ENCODE measurements at regions not wholly inside any gene's neighbourhood (a gene's known extent, or its start where the extent isn't known, plus 50 kb on each side); places are given as distances from the start of the nearest gene placed in this dataset.
"Not testable (repeated sequence)": the region's sequence is repeated elsewhere in the genome, so short reads cannot be mapped to it uniquely, and the experiment has no call there.

DNA sequence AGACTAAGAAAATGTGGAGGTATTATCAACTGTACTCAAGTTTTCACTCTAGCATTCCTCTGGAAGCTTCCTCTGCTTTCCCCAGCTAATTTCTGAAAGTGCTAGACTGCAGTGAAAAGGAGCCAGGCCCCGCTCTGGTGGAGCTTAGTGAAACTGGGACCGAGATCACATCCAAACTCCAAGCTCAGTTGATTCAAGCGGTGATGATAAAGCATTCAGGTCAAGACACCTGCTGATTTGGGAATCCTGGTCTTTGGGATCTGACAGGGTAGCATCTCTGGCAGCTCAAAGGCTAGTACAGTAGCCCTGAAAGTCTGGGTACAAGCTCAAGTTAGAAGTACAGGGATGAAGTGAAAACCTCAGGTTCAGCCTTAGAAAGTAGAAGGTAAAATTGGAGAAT lies 120.2 kb upstream of the CRIM1 start:
- no peak for DNase-seq (ENCODE audit: low spot score)

DNA sequence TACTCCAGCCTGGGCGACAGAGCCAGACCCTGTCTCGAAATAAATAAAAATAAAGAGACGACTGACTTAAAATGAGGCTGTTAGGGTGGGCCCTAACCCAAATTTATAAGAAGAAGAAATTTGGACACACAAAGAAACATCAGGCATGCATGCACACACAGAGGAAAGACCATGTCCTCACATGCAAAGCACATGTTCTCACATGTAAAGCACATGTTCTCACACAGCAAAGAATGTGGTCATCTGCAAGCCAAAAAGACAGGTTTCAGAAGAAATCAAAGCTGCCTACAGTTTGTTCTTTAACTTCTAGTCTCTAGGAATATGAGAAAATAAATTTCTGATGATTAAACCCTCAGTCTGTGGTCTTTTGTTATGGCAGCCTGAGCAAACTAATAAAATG lies 132.3 kb upstream of the CRIM1 start:
- DNase-seq (ENCODE audit: low spot score) = no peak

DNA sequence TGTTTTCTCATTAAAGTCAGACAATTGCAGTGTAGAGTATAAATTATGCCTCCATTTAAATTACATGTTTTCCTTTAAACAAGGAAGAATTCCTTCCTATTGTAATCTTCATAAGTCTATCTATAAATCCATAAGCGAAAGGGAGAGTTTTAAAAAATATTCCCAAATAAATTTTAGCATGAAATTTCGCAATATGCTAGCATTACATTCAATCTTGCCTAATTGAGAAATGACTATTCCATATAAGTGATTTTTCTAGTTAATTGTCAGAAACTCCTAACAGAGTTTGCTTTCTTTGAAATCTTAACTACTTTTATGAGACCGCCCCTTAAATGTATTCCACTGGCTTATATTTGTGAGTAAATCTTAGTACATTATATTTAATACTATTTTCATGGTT lies 133.1 kb upstream of the CRIM1 start:
- no peak for DNase-seq (ENCODE audit: low spot score)

DNA sequence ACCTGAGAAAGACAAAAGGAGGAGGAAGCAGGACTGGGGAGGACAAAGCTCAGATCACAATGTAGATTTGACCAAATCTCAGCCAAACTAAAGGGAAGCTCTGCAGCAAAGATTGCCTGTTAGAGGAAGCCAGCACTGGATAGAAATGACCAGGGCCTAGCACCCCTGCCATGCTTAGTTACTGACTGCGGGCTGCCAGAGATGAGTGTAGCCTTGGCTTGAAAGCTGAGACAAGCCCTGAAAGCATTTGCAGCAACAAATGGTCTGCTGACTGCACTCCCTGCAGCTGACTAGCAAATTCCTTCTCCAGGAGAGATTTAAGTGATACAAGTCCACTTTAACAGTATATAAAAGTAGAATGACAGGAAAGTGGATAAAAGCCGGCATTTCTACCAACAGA lies 140.9 kb upstream of the CRIM1 start:
- DNase-seq (ENCODE audit: low spot score) = no peak

DNA sequence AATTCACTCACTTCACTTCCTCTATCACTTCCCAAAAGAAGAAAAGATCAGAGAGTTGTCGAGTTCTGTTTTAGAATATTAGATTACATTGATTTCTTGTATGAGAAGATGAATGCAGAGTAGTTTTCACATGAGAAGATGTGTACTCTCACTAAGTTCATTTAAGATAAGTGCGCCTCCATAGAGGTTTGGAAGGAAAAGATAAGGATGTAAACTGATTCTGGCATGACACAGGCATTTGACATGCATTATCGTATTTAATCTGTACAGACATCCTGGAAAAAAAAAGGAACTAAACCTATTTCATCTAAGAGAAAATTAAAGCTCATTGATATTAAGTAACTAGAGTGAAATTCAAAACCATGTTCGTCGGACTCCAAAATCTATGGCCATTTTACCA lies 152.2 kb upstream of the CRIM1 start:
- DNase-seq (ENCODE audit: low spot score) = no peak

DNA sequence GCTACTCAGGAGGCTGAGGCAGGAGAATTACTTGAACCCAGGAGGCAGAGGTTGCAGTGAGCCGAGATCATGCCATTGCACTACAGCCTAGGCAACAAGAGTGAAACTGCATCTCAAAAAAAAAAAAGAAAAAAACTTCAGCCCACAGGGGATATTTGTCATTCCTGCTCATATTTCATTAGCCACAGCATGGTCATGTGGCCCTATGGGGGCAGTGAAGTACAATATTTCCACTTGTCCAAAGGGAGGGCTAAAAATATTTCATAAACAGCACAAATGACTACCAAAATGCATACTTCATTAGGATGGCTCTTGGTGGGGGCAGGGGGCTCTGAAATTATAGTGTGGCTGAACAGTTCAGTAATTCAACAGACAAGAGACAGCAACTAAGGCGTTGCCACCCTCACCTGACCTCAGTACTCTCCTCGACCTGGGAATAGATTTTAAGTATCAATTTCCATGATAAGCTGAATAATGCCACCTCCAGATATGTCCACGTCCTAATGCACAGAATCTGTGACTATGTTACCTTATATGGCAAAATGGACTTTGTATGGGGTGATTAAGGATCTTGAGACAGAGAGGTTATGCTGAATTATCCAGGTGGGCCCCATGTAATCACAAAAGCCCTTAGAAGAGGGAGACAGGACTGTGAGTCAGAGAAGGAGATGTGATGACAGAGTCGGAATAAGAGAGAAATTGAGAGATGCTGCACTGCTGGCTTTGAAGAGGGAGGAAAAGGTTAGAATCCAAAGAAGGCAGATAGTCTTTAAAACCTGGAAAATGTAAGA lies 158.2 kb upstream of the CRIM1 start:
- no peak for DNase-seq (ENCODE audit: low spot score)

DNA sequence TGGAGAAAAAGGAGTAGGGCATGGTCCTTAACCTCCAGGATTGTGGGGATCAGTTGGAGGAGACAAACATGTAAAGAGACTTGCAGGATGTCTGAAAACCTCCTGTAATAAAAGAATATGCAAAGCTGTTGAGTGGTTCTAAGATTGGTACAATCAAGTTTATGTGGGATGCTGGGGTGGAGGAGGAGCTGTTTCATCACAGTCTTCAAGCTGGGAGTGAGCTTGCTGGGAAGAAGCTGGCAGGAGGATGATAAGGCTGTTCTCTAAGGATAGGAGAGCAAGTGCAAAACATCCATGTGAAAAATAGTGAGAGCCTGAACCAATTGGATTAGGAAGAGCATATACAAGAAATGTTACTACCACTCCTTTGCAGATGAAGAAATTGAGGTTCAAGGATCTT lies 161.9 kb upstream of the CRIM1 start:
- DNase-seq (ENCODE audit: low spot score) = no peak

DNA sequence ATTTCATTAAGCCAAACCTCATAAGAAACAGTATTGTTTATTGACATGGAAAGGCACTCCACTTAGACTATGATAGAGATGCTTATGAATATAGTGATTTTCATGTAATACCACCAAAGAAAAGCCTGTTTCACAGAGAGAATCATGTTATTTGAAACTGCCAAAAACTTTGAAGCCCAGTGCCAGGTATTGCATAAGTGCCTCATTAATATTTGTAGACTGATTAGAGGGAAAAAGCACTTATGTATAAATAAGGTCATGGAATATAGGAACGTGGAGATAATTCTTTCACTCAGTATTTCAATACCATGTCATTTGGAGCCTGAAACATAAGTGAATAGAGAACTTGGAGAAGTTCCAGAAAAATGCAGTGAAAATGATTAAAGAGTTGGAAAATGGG lies 162.6 kb upstream of the CRIM1 start:
- no peak for DNase-seq (ENCODE audit: low spot score)

DNA sequence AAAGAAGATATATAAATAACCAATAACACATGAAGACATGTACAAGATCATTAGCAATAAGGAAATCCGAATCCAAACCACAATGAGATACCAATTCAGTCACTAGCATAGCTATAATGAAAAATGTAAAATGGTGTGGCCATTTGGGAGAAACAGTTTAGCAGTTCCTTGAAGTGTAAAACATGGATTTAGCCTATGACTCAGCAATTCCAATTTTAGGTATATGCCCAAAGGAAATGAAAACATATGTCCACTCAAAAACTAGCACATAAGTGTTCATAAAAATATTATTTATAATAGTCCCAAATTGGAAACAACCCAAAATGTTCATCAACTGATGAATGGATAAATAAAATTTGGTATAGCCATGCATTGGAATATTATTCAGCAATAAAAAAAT lies 165.5 kb upstream of the CRIM1 start:
- DNase-seq (ENCODE audit: low spot score) = no peak

DNA sequence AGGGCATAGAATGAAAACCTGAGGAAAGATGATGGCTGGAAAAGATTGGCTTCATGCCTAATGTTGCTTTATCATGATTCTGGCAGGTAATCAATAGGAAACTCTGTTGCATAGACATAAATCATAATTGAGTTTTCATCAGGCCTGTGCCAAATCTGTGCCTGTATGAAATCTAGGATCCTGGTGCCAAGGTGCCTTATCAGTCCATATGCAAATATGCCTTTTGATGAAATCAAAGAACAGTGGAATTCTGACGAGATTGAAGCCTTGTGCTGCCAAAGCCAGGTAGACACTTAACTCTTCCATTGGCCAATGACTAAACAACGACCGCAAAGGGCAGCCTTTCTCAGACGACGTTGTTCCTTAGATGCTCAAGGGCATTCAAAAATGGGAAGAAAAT lies 170.0 kb upstream of the CRIM1 start:
- no peak for DNase-seq (ENCODE audit: low spot score)

DNA sequence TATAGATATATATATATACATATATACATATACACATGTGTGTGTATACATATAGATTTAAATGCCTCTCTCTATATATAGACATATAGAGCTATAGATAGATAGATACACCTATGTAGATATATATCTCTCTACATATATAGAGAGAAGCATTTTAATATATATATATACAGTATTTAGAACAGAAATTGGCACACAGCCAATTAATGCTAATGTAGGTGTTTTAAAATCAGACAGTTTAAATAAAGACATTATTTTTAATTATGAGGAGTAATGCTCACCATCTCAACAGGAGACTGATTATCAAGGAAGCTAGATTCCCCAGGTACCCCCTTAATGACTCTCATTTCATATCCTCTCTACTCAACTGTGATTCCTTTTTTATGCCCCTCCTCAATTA lies 170.7 kb upstream of the CRIM1 start:
- no peak for DNase-seq (ENCODE audit: low spot score)

DNA sequence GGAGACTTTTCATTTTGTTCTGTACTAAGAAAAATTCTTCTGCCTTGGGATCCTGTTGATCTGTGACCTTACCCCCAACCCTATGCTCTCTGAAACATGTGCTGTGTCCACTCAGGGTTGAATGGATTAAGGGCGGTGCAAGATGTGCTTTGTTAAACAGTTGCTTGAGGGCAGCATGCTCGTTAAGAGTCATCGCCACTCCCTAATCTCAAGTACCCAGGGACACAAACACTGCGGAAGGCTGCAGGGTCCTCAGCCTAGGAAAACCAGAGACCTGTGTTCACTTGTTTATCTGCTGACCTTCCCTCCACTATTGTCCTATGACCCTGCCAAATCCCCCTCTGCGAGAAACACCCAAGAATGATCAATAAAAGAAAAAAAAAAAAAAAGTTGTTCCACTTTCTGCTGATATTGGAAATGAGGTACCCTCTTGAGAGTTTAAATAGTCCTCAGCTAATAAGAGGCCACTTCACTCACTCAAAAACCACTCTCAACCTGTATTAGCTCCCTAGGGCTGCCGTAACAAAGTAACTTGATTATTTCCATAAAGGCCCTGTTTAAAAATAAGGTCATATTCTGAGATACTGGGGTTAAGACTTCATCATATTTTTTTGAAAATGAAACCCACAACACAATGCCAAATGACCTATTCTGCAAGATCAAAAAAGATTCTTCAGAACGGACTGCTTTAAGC lies 174.6 kb upstream of the CRIM1 start:
- DNase-seq (ENCODE audit: low spot score) = not testable (repeated sequence)

DNA sequence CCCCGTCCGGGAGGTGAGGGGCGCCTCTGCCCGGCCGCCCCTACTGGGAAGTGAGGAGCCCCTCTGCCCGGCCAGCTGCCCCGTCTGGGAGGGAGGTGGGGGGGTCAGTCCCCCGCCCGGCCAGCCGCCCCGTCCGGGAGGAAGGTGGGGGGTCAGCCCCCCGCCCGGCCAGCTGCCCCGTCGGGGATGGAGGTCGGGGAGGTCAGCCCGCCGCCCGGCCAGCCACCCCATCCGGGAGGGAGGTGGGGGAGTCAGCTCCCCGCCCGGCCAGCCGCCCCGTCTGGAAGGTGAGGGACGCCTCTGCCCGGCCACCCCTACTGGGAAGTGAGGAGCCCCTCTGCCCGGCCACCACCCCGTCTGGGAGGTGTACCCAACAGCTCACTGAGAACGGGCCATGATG lies 175.3 kb upstream of the CRIM1 start:
- not testable (repeated sequence) for DNase-seq (ENCODE audit: low spot score)

DNA sequence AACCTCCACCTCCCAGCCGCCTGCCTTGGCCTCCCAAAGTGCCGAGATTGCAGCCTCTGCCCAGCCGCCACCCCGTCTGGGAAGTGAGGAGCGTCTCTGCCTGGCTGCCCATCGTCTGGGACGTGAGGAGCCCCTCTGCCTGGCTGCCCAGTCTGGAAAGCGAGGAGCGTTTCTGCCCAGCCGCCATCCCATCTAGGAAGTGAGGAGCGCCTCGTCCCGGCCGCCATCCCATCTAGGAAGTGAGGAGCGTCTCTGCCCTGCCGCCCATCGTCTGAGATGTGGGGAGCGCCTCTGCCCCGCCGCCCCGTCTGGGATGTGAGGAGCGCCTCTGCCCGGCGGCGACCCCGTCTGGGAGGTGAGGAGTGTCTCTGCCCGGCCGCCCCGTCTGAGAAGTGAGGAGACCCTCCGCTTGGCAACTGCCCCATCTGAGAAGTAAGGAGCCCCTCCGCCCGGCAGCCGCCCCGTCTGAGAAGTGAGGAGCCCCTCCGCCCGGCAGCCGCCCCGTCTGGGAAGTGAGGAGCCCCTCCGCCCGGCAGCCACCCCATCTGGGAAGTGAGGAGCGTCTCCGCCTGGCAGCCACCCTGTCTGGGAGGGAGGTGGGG lies 175.8 kb upstream of the CRIM1 start:
- not testable (repeated sequence) for DNase-seq (ENCODE audit: low spot score)

DNA sequence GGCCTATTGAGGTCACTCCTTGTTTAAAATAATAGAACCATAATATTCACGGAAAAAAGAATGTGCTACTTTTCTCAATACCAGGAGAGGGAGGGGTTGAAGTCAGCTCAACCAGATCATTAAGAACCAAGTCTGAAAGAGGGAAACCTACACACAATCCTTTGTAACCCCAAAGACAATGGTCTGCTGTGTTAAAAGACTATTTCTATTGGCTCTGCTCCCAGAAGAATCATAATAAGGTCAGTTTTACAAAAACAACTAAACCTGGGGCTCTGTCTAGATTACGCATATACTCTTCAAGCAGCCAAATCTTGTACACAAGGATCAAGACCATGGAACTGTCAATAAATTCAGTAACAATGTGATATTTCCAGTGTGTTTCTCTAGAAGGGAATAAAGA lies 177.2 kb upstream of the CRIM1 start:
- no peak for DNase-seq (ENCODE audit: low spot score)

DNA sequence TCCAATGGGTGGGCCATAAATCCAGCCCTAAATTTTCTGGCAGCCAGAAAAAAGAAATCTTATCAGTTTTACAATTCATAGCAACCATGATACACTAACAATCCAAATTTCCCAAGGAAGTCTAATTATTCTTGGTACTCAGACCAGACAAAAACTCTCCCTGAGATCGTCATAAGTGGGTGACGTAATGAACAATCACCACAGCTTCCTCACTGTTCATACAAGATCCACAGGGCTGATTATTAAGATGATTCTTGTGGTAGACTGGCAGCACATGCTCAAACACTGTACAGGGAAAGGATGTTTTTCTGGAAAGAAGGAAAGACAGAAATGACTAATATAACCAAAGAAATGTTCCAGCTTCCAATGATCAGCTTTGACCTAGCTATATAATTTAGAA lies 178.3 kb upstream of the CRIM1 start:
- DNase-seq (ENCODE audit: low spot score) = no peak

DNA sequence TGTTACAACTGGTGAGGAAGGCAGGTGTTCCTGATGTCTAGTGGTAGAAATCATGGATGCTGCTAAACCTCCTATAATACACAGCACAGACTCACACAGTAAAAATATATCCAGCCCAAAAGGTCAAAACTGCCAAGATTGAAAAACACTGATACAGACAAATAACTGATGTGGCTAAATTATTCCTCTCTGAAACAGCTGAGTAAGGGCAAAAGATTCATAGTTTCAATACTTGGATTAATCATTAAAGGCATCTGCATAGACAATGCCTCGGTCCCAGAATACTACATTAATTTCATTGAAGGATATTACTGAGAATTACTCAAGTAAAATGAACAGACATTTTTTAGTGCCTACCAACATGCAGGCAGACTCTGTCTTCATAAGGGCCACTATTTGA lies 180.7 kb upstream of the CRIM1 start:
- no peak for DNase-seq (ENCODE audit: low spot score)

DNA sequence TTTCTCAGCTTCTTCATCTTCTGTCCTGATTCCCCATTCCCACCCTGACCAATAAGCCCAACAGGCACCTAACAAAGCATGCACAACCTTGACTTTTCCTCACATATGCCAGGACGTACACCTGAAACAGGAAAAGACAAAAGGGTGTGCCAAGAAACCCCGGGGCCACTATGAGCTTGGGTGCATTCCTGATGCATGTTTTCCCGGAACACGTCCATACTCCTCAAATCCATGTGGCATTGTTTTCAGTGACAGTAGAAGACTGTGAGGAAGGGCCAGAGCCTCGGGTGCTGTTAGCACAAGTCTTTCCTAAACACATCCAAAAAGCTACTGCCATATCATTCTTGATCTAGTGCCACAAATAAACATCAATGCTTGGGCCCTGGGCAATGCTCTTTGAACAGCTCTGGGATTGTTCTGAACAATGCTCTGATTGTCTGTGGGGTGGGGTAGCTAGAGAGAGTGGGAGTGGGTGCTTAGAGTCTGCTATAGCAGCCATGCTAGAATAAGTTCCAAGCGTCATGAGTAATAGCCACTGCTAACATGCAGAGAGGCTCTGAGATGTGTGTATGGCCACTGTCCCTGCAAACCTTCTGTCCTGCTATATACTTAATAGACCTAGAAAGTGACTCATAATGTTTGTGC lies 181.7 kb upstream of the CRIM1 start:
- DNase-seq (ENCODE audit: low spot score) = no peak

DNA sequence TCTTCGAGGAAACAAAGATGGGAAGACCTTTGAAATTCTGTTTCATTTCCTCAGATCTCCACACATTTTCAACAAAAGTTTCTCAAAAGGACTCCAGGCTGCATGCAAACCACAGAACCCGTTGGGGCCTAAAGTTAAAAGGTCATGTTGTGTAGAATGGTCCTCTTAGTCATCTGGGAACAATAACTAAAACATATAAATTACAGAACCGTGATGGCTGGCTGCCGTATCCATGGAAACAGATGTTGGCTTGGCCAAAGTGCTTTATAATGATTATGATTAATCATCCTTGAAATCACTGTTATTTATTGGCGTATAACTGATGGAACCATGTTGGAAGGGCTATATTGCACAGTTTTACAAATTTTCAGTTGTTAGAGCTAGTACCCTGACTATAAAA lies 182.8 kb upstream of the CRIM1 start:
- no peak for DNase-seq (ENCODE audit: low spot score)

DNA sequence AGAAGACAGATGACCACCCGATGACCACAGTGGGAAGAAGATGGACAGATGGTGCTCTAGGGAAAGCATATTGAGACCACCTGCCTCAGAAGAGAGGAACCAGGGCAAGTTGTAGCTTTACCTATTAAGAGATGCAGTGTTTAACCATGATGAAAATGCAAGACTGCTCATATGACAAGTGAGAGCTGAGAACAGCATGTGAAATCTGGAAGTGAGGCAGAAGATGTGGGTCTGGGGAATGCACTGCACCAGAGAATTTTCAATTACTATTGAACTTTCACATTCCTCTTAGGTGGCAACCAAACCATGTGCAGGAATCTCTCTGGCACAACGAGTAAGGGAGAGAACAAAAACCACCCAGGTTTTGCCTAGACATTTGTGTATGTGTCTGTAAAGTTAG lies 184.8 kb upstream of the CRIM1 start:
- no peak for DNase-seq (ENCODE audit: low spot score)

DNA sequence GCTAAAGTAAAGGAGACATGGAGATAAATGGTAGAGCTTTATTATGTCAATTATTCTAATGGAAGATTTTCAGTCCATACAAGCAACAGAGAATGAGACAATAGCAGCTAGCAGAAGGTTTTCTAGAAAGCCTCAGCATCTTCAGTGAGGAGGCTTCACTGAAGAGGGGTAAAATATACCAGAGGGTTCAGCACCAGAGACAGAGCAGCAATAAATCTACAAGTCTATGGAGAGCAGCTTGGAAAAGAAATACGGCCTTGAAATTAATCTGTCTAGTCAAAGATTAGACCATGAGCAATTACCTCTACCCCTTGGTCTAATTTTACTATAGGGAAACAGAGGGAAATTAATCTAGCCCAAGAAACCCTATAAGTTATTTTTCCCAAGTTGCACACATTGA lies 185.7 kb upstream of the CRIM1 start:
- DNase-seq (ENCODE audit: low spot score) = no peak

DNA sequence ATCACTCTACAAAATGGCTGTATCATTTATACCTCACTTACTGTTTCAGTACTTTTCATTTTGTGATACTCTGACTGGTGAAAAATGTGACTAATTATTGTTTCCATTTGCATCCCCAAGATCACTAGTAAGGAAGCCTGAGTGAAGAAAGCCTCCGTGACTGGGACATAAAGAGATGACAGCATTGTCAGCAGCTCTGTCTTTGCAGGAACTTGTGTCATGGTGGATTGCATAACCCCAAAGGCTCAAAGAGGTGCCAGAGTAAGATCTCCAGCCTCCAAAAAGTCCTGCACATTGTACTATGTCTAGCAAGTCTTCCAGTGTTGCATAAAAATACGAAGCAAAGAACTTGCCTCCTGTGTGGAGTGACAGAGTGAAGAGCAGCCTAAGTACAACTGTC lies 187.5 kb upstream of the CRIM1 start:
- DNase-seq (ENCODE audit: low spot score) = no peak

DNA sequence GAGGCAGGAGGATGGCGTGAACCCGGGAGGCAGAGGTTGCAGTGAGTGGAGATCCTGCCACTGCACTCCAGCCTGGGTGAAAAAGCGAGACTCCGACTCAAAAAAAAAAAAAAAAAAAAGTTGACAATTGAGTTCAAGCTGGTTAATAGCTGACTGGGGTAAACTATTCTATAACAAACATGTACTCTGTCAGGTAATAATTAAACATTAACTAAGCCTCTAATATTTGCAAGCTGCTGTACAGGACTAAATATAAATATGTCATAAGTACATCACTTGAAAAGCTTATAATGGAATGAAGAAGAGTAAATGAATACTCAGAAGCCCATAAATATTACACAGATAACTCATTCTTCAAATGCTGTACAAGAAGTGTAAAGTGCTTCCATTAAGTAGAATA lies 190.4 kb upstream of the CRIM1 start:
- DNase-seq (ENCODE audit: low spot score) = no peak
